Limb (tissue), 2 donors: ENCODE measurements at regions not wholly inside any gene's neighbourhood (a gene's known extent, or its start where the extent isn't known, plus 50 kb on each side); places are given as distances from the start of the nearest gene placed in this dataset.
"Not testable (repeated sequence)": the region's sequence is repeated elsewhere in the genome, so short reads cannot be mapped to it uniquely, and the experiment has no call there.

ENCODE experiments used
- DNase-seq, 2 donors: peaks; one replicate each; pipeline ENCODE4 v3.0.0-alpha.2; 2016; ENCODE audit errors: extremely low spot score in 2 of 2

GRCh38 chr6:91268941-91269340 is 682.1 kb upstream of the MAP3K7 start:
- DNase-seq = no peak

DNA sequence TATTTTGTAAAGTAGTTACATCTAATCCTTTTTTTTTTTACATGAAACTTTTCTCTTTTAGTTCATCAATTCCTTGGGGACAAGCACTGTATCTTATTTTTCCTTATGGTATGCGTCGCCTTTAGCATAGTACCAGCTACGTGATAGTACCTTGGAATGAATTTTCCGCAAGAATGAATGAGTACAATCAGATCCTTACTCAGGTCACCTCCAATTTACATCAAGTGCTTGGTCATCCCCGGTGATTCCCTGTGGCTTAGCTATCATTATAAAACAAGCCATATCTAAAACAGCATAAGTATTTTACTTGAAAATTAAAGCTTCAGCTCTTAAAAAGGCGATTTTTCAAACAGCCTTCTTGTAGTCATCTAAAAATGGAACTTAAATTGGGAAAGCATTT is 680.4 kb upstream of the MAP3K7 start:
- DNase-seq = no peak

GRCh38 chr6:91266156-91266555 is 679.3 kb upstream of the MAP3K7 start:
- DNase-seq = no peak

GRCh38 chr6:91243436-91243835 is 656.6 kb upstream of the MAP3K7 start:
- no peak for DNase-seq

- DNase-seq = no peak
These were observed 655.7 kb upstream of the MAP3K7 start for GRCh38 chr6:91242614-91242949.

GRCh38 chr6:91241946-91242613 is 655.2 kb upstream of the MAP3K7 start:
- no peak for DNase-seq

DNA sequence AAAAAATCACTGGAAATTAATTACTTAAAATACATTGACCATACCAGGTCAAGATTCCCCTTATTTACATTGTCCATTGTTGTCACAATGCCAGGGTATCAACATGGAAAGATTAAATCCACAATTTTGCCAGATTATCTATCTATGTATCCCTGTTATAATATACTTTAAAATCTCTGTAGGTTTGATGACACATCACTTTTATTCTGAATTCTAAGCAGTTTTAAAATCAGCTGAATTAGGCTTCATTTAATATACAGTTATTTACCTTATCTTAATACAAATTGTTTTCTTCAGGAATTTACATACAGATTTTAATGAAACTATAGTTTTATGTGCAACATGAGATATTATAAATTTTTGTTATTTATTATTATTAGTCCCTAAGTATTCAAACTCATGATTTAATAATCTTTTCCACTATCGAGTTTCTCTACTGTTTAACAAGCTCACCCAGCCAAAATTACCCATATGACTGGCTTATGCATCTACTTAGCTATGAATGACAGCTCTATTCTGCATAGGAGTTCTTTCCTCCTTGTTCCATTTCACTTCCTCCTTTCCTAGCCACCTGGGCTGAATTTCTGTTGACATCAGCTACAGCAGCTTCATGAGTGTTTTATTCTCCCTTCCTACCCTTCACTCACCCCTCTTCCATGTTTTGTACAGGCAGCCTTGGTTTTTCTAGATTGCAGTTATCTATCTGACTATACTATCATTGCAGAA is 654.2 kb upstream of the MAP3K7 start:
- DNase-seq = no peak

DNA sequence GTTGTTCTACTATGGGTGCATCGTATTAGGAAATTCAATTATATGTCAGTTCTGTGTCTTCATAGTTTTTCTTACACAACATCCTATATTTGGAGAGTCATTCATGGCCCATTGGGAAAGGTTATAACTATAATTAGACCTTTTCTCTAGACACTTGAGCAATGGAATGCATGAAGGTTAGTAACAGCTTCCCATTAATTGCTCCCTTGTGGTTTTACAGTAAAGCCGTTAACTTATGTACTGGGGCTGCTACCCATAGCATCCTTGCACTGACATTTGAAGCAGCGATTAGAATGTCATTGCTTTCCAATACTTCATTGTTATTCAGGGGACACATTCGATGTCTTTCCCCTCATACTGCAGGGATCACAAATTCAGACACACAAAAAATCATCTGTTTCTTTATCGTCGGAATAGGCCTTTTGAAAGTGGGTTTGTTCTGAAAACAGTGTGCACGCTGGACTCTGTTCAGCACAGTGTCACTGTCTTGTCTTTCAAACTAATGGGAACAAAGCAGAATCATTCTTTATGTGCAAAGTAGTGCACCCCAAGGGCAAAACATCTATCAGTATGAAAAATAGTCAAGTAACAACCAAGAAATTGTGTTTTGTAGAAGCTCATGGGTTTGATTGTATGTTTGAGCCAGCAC is 634.3 kb upstream of the MAP3K7 start:
- DNase-seq = no peak

GRCh38 chr6:91213229-91213901 is 626.5 kb upstream of the MAP3K7 start:
- DNase-seq = no peak

GRCh38 chr6:91198588-91199255 is 611.9 kb upstream of the MAP3K7 start:
- no peak for DNase-seq

DNA sequence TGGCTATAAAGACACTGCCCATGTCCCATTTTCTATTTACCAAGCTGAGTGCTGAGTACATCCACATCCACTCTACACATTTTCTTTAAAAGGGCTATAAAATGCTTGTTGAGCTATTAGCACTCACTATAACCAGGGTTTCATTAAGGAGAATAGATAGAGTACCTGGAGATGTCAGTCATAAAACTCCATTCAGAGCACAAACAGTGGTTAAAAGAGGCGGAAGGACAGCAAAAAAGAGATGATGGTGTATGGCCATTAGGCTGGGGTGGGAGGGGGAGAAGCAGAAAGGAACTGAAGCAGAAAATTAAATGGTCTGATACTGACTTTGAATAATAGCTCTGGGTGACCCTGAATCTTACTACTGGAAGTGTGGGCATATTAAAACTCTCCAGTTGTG is 609.9 kb upstream of the MAP3K7 start:
- DNase-seq = no peak

- no peak for DNase-seq
These were observed 606.6 kb upstream of the MAP3K7 start for GRCh38 chr6:91193446-91193845.

GRCh38 chr6:91190041-91190440 is 603.2 kb upstream of the MAP3K7 start:
- DNase-seq = not testable (repeated sequence)

GRCh38 chr6:91185072-91185471 is 598.2 kb upstream of the MAP3K7 start:
- DNase-seq = no peak

- DNase-seq = no peak
These were observed 594.5 kb upstream of the MAP3K7 start for GRCh38 chr6:91181416-91181815.

DNA sequence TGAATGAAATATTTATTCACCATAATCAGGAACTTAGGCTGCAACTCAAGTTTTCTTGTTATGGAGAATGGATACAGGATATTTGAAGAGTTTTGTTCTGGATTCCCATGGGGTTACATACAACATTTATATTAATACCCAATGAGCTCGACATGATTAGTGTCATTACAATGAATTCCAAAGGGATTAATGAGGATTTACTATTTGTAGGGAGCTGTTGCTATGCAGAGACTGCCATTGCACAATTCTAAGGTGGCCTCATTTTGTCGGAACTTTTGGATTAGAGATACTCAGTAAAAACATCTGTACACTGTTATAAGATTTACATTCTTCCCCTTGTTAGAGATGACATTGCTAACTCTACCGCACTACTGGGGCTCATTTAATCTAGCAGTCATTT is 586.8 kb upstream of the MAP3K7 start:
- DNase-seq = no peak

GRCh38 chr6:91173186-91173585 is 586.3 kb upstream of the MAP3K7 start:
- DNase-seq = no peak

DNA sequence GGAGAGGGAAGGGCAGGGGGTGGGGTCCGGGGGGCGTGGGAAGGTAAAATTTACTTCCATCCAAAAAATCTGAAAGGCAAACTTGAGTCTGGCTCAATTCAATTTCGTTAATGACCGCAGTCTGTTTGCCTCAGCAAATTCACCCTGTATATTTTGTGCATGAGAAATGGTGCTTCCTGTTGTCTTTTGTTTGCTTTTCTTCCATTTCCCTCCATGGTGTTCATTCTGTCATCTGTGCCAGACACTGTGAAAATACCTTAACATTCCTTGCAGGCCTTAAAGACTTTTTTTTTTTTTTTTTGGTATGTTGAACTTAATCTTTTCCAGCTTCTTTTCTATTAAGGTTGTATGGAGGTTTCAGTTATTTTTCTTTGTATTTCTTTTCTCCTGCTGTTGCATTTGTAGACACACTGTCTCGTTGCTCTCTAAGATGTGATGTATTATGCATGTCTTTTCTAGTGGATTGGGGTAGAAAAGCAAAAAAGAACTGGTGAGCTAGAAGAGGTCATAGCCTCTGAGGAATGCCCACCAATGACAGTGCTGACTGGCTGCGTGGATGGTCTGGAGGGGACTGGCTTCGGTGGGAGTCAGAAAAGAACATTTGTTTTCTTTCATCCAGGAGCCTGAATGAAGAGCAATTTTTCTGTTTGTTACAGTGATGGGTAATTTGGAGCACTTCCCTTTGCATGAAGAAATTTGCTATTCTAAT is 585.0 kb upstream of the MAP3K7 start:
- DNase-seq = no peak

DNA sequence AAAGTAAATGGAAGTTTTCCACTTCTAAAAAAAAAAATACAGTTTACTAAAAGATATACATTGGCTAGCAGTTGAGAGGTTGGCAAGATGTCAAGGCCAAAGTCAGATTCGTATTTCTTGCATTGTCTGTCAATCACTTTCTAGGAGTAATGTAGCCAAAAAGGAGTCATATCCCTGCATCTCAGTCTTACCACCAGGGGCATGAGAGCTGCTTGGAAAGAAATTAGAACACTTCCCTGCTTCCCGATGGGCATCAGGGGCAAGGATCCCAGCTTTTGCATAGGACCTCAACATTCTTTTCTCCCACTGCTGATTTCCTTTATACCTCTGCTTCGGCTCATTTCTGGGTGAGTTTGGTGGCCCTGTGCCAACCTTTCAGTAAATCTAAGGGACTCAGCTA is 581.0 kb upstream of the MAP3K7 start:
- DNase-seq = no peak

GRCh38 chr6:91166271-91167046 is 579.6 kb upstream of the MAP3K7 start:
- no peak for DNase-seq
